ENCODE measurements at regions not wholly inside any gene's neighbourhood (a gene's known extent, or its start where the extent isn't known, plus 50 kb on each side); places are given as distances from the start of the nearest gene placed in this dataset.
A peak's percentile ranks its signal among the peaks of the same experiment; 100 is the strongest.

DNA sequence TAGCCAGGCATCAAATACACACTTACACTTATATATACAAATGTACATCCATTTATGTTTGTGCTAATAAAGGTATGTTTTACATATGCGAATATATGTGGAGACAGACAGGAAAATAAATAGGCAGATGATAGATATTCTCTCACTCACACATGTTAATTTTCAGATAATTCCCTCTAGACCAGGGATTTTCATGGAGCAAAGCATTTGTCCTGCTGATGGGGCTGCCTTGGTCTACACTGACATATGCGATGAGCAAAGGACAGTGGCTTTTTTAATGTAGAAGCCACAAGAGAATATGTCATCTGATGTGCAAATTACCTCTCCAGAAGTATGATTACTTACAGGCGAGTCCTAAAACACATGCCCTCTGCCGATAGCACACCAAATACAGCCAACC lies 224.5 kb downstream of the VEGFC start:
- in situ Hi-C loops (cut with HindIII; ENCODE audit: low pct_unique_long_range_greater_than_20kb, low sequenced_read_pairs): no loop called here
- Histone ChIP-seq H3K4me3 (ENCODE audit: low read depth in 2 of 2, low read length in 2 of 2) (no peak overlapping the region), H3K9me3 (ENCODE audit: control insufficient read depth, insufficient read depth, low read depth, low read length) (no peaks in the 10 kb centered on the region), H3K36me3 (ENCODE audit: control insufficient read depth, insufficient read depth, low read length) (no peaks in the 10 kb centered on the region), H3K27me3 (ENCODE audit: control insufficient read depth, insufficient read depth, low read length) (no peaks in the 10 kb centered on the region), H3K4me1 (ENCODE audit: control insufficient read depth, insufficient read depth, low read length) (no peaks in the 10 kb centered on the region), H3K27ac (ENCODE audit: low read length) (no peak overlapping the region)
- intact Hi-C loops (cut with micrococcal nuclease; ENCODE audit: unreplicated experiment): loop anchor here (10.0 kb wide), 2 partner anchors 217 to 477 kb away; no protein-coding TSS in a partner anchor
- TF ChIP-seq POLR2AphosphoS5 (IDR thresholded peaks at IDR 0.05; ENCODE audit: low read depth, low read length) (no peak), SIN3A (IDR thresholded peaks at IDR 0.05; ENCODE audit: borderline replicate concordance, insufficient read depth, low read depth, low read length) (no peak), TCF7L2 (IDR thresholded peaks at IDR 0.05; ENCODE audit: low read depth, low read length) (no peak)
- TF ChIP-seq, protein P1, sequence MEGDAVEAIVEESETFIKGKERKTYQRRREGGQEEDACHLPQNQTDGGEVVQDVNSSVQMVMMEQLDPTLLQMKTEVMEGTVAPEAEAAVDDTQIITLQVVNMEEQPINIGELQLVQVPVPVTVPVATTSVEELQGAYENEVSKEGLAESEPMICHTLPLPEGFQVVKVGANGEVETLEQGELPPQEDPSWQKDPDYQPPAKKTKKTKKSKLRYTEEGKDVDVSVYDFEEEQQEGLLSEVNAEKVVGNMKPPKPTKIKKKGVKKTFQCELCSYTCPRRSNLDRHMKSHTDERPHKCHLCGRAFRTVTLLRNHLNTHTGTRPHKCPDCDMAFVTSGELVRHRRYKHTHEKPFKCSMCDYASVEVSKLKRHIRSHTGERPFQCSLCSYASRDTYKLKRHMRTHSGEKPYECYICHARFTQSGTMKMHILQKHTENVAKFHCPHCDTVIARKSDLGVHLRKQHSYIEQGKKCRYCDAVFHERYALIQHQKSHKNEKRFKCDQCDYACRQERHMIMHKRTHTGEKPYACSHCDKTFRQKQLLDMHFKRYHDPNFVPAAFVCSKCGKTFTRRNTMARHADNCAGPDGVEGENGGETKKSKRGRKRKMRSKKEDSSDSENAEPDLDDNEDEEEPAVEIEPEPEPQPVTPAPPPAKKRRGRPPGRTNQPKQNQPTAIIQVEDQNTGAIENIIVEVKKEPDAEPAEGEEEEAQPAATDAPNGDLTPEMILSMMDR (IDR thresholded peaks at IDR 0.05): no peak
- TF ChIP-seq, protein P2, sequence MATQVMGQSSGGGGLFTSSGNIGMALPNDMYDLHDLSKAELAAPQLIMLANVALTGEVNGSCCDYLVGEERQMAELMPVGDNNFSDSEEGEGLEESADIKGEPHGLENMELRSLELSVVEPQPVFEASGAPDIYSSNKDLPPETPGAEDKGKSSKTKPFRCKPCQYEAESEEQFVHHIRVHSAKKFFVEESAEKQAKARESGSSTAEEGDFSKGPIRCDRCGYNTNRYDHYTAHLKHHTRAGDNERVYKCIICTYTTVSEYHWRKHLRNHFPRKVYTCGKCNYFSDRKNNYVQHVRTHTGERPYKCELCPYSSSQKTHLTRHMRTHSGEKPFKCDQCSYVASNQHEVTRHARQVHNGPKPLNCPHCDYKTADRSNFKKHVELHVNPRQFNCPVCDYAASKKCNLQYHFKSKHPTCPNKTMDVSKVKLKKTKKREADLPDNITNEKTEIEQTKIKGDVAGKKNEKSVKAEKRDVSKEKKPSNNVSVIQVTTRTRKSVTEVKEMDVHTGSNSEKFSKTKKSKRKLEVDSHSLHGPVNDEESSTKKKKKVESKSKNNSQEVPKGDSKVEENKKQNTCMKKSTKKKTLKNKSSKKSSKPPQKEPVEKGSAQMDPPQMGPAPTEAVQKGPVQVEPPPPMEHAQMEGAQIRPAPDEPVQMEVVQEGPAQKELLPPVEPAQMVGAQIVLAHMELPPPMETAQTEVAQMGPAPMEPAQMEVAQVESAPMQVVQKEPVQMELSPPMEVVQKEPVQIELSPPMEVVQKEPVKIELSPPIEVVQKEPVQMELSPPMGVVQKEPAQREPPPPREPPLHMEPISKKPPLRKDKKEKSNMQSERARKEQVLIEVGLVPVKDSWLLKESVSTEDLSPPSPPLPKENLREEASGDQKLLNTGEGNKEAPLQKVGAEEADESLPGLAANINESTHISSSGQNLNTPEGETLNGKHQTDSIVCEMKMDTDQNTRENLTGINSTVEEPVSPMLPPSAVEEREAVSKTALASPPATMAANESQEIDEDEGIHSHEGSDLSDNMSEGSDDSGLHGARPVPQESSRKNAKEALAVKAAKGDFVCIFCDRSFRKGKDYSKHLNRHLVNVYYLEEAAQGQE (IDR thresholded peaks at IDR 0.05; ENCODE audit: insufficient read depth in 1 of 2, low read depth in 2 of 2, low read length in 1 of 2): no peak
- DNase-seq (ENCODE audit: low read depth, low spot score) (no peak), ATAC-seq (no peak)
- CTCF ChIA-PET: no interaction called here
- POLR2A ChIA-PET: no interaction called here
- BruUV-seq (replicated peaks): no TSS peak

DNA sequence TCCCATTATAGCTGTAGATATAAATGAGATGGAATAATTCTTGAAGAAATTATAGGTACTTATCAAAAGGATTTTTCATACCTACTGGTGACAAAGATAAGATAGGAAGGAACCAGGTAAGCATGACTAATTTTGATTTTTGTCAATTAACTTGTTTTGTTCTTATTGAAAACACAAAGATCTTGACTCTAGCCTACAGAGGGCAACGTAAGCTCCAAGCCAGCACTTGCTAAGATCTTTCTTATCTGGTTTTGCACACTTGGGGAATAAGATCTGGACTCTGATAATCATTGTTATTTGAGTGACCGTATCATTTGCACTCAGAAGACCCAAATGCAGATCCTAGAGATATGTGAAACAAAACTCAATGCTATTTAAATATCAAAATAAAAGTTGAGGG lies 223.4 kb downstream of the VEGFC start:
- in situ Hi-C loops (cut with HindIII; ENCODE audit: low pct_unique_long_range_greater_than_20kb, low sequenced_read_pairs): no loop called here
- intact Hi-C loops (cut with micrococcal nuclease; ENCODE audit: unreplicated experiment): loop anchor here (10.0 kb wide), 2 partner anchors 216 to 476 kb away; no protein-coding TSS in a partner anchor
- ATAC-seq (no peak), DNase-seq (ENCODE audit: low read depth, low spot score) (no peak)
- Histone ChIP-seq H3K4me1 (ENCODE audit: control insufficient read depth, insufficient read depth, low read length) (no peaks in the 10 kb centered on the region), H3K27me3 (ENCODE audit: control insufficient read depth, insufficient read depth, low read length) (no peaks in the 10 kb centered on the region), H3K4me3 (ENCODE audit: low read depth in 2 of 2, low read length in 2 of 2) (no peak overlapping the region), H3K27ac (ENCODE audit: low read length) (no peak overlapping the region), H3K36me3 (ENCODE audit: control insufficient read depth, insufficient read depth, low read length) (no peaks in the 10 kb centered on the region), H3K9me3 (ENCODE audit: control insufficient read depth, insufficient read depth, low read depth, low read length) (no peaks in the 10 kb centered on the region)
- ChIA-PET CTCF (no interaction called here), POLR2A (interaction anchor here (0.5 kb wide), 1 partner anchor 395 kb away, joined by 5 read pairs; no protein-coding TSS in a partner anchor)
- no TSS peak for BruUV-seq (replicated peaks)
- TF ChIP-seq, protein P1 (IDR thresholded peaks at IDR 0.05): peak; percentile 19; the same call in 1 of the 2 replicates
- TF ChIP-seq, protein P2 (IDR thresholded peaks at IDR 0.05; ENCODE audit: insufficient read depth in 1 of 2, low read depth in 2 of 2, low read length in 1 of 2): no peak

All from Panc1 (cell line).